GM12878 (cell line): ENCODE measurements at regions not wholly inside any gene's neighbourhood (a gene's known extent, or its start where the extent isn't known, plus 50 kb on each side); places are given as distances from the start of the nearest gene placed in this dataset.

Experiments
- ATAC-seq: fragments of 200-7000 bp; cut with Tn5 transposase; 3 replicates; pipeline ENCODE4 v1.9.1; 2020; ENCODE audit warnings: mild to moderate bottlenecking, moderate library complexity
- BruUV-seq: library from RNA; stranded (reverse); fragments of 400-500 nt; replicated peaks from 2 replicates; lab custom pipeline; 2021; lab: Mats Ljungman, UMichigan
- CTCF ChIA-PET: fragments of 300-600 bp; sonication (Branson Sonifier 250); formaldehyde crosslinking; extraction: SDS; loops from one replicate; lab custom pipeline; 2021; ENCODE audit warnings: inconsistent platforms; lab: Yijun Ruan, JAX
- POLR2A ChIA-PET: fragments of 350-600 bp; formaldehyde crosslinking; extraction: SDS; loops from one replicate; lab custom pipeline; 2021; ENCODE audit warnings: inconsistent platforms; lab: Charles Lee
- RAD21 ChIA-PET: fragments of 300-600 bp; sonication (Branson Sonifier 250); formaldehyde crosslinking; loops from one replicate; lab custom pipeline; 2023; ENCODE audit warnings: antibody characterized with exemption; ENCODE audit not compliant: unreplicated experiment; lab: Charles Lee
- SMC1A ChIA-PET: fragments of 300-600 bp; sonication (Branson Sonifier 250); formaldehyde crosslinking; loops from one replicate; lab custom pipeline; 2023; ENCODE audit not compliant: unreplicated experiment, uncharacterized antibody; lab: Charles Lee
- DNase-seq: peaks from one replicate; pipeline ENCODE4 v3.0.0-alpha.2; 2011; ENCODE audit warnings: low read depth, low spot score
- FAIRE-seq: peaks from 3 replicates; lab custom pipeline; 2011; peaks lifted over from hg19 to GRCh38; lab: Jason Lieb, UNC
- H2AFZ ChIP-seq: 2 replicates; pipeline ENCODE4 v1.6.0; 2011; ENCODE audit warnings: low read depth, low read length, control low read depth; ENCODE audit not compliant: control insufficient read depth
- H3K27ac ChIP-seq: 2 replicates; pipeline ENCODE4 v1.5.1; 2011; ENCODE audit warnings: control low read depth; ENCODE audit not compliant: control insufficient read depth, insufficient read depth
- H3K27me3 ChIP-seq, 2 experiments: replicated peaks in 1 of 2; 2 replicates each; pipeline versions ENCODE4 v1.6.0 to v1.6.1; 2011; ENCODE audit warnings: low read length in 1 of 2; ENCODE audit not compliant: control insufficient read depth in 2 of 2, insufficient read depth in 2 of 2
- H3K36me3 ChIP-seq, 2 experiments: 2 replicates each; pipeline ENCODE4 v1.5.1; 2011; ENCODE audit warnings: low read length in 1 of 2; ENCODE audit not compliant: control insufficient read depth in 2 of 2, insufficient read depth in 2 of 2
- H3K4me1 ChIP-seq: 2 replicates; pipeline ENCODE4 v1.6.1; 2011; ENCODE audit warnings: mild to moderate bottlenecking, low read length, moderate library complexity, mixed read lengths; ENCODE audit not compliant: control insufficient read depth, insufficient read depth
- H3K4me2 ChIP-seq: 2 replicates; pipeline ENCODE4 v1.6.0; 2011; ENCODE audit warnings: control low read depth; ENCODE audit not compliant: control insufficient read depth, insufficient read depth
- H3K4me3 ChIP-seq: fragments of 200-600 bp; sonication (generic); 2 replicates; pipeline ENCODE4 v1.5.1; 2016
- H3K79me2 ChIP-seq: 2 replicates; pipeline ENCODE4 v1.6.0; 2011; ENCODE audit warnings: low read length; ENCODE audit not compliant: control insufficient read depth, insufficient read depth
- H3K9ac ChIP-seq: 2 replicates; pipeline ENCODE4 v1.8.0; 2011; ENCODE audit warnings: low read length, control low read depth, mixed read lengths; ENCODE audit not compliant: control insufficient read depth, insufficient read depth
- H3K9me3 ChIP-seq: replicated peaks from 3 replicates; pipeline ENCODE4 v1.5.1; 2011; ENCODE audit warnings: mild to moderate bottlenecking, low read length; ENCODE audit not compliant: control insufficient read depth, insufficient read depth
- H4K20me1 ChIP-seq: 2 replicates; pipeline ENCODE4 v1.6.0; 2011; ENCODE audit not compliant: control insufficient read depth, insufficient read depth
- EGR1 ChIP-seq, 2 experiments: IDR thresholded peaks; 1 replicate in 1 of 2; 2 replicates in 1 of 2; pipeline ENCODE4 v1.6.1; 2011 to 2012; ENCODE audit warnings: low read depth in 2 of 2, low read length in 2 of 2, borderline replicate concordance in 1 of 2, mild to moderate bottlenecking in 1 of 2, moderate library complexity in 1 of 2
- EP300 ChIP-seq, 2 experiments: fragments of 150-350 bp in 1 of 2; IDR thresholded peaks; 2 replicates each; pipeline ENCODE4 v1.6.1; 2011 to 2012; ENCODE audit warnings: low read depth in 2 of 2, low read length in 2 of 2, borderline replicate concordance in 1 of 2, improper control_type of control experiment in 1 of 2, inconsistent platforms in 1 of 2; ENCODE audit not compliant: control insufficient read depth in 1 of 2
- ESRRA ChIP-seq: IDR thresholded peaks from 2 replicates; pipeline ENCODE4 v1.6.1; 2012; ENCODE audit warnings: mild to moderate bottlenecking, low read length, improper control_type of control experiment
- FOS ChIP-seq: IDR thresholded peaks from 3 replicates; pipeline ENCODE4 v1.6.1; 2011; ENCODE audit warnings: borderline replicate concordance; ENCODE audit not compliant: insufficient read length; ENCODE audit errors: extremely low read depth
- LARP7 ChIP-seq: fragments of 450-650 bp; IDR thresholded peaks from 2 replicates; pipeline ENCODE4 v1.6.1; 2017; ENCODE audit warnings: mild to moderate bottlenecking
- NBN ChIP-seq: fragments of 450-650 bp; IDR thresholded peaks from 2 replicates; pipeline ENCODE4 v1.6.1; 2016
- NR2C2 ChIP-seq: IDR thresholded peaks from 2 replicates; pipeline ENCODE4 v1.6.1; 2011; ENCODE audit warnings: borderline replicate concordance, low read depth; ENCODE audit not compliant: control insufficient read depth, insufficient read length
- RCOR1 ChIP-seq: conservative IDR thresholded peaks from 2 replicates; pipeline ENCODE4 v1.6.1; 2012; ENCODE audit warnings: low read depth, low read length, improper control_type of control experiment
- RELA ChIP-seq: fragments of 450-650 bp; IDR thresholded peaks from 2 replicates; pipeline ENCODE4 v1.8.0; 2014; ENCODE audit warnings: borderline replicate concordance; ENCODE audit not compliant: partially characterized antibody
- SMARCA5 ChIP-seq: fragments of 450-650 bp; IDR thresholded peaks from 2 replicates; pipeline ENCODE4 v1.6.1; 2017; ENCODE audit warnings: mild to moderate bottlenecking
- SMC3 ChIP-seq: IDR thresholded peaks from 2 replicates; pipeline ENCODE4 v1.6.1; 2011; ENCODE audit warnings: low read length, improper control_type of control experiment, borderline replicate concordance
- SREBF2 ChIP-seq: IDR thresholded peaks from 2 replicates; pipeline ENCODE4 v1.6.1; 2012; ENCODE audit warnings: mild to moderate bottlenecking, low read length
- TAF1 ChIP-seq: IDR thresholded peaks from 2 replicates; pipeline ENCODE4 v1.6.1; 2011; ENCODE audit warnings: mild to moderate bottlenecking, low read depth, low read length, borderline replicate concordance
- TCF3 ChIP-seq: IDR thresholded peaks from 2 replicates; pipeline ENCODE4 v1.6.1; 2012; ENCODE audit warnings: low read depth, mild to moderate bottlenecking, low read length, borderline replicate concordance; ENCODE audit not compliant: insufficient read depth
- YBX1 ChIP-seq: fragments of 450-650 bp; IDR thresholded peaks from 2 replicates; pipeline ENCODE4 v1.6.1; 2016; ENCODE audit warnings: antibody characterized with exemption
- WGBS: methylation state at CpG from one replicate; pipeline ENCODE4 v1.1.6; 2016; ENCODE audit warnings: low lambda C conversion rate; ENCODE audit not compliant: insufficient replicate concordance, insufficient coverage; ENCODE audit errors: missing lambda C conversion rate; 5-methylcytosine and 5-hydroxymethylcytosine counted together
- in situ Hi-C: fragments of 300-500 bp; cut with MboI; formaldehyde crosslinking; loops from 9 replicates; pipeline ENCODE4 v1.14.3; 2018; ENCODE audit warnings: mixed read lengths
- intact Hi-C: fragments of 100-400 bp; cut with micrococcal nuclease; formaldehyde crosslinking; loops from one replicate; pipeline ENCODE4 v1.14.2; 2022; ENCODE audit not compliant: unreplicated experiment
- TF ChIP-seq, protein P1 (sequence below): fragments of 450-650 bp; conservative IDR thresholded peaks from 2 replicates; pipeline ENCODE4 v1.6.1; 2017; ENCODE audit warnings: mild to moderate bottlenecking, moderate library complexity
- TF ChIP-seq, protein P2 (sequence below): fragments of 450-650 bp; IDR thresholded peaks from 2 replicates; pipeline ENCODE4 v1.6.1; 2017; ENCODE audit warnings: mild to moderate bottlenecking, low read depth, inconsistent platforms; ENCODE audit not compliant: poor library complexity, severe bottlenecking
- TF ChIP-seq, protein P3 (sequence below): IDR thresholded peaks from 2 replicates; pipeline ENCODE4 v1.6.1; 2011; ENCODE audit warnings: low read depth, low read length, improper control_type of control experiment, borderline replicate concordance

GRCh38 chr6:21759721-21760120, 166.2 kb downstream of the SOX4 start:
- in situ Hi-C loops: no loop called here
- TF ChIP-seq SMC3 (no peak), LARP7 (no peak), RCOR1 (no peak), TCF3 (no peak), EGR1 (IDR thresholded peaks at IDR 0.05; ENCODE audit: borderline replicate concordance in 1 of 2, low read depth in 2 of 2, low read length in 2 of 2) (no peak), NR2C2 (no peak), TAF1 (no peak), FOS (no peak), ESRRA (no peak), NBN (no peak), SMARCA5 (no peak), RELA (no peak), SREBF2 (no peak), YBX1 (no peak), EP300 (IDR thresholded peaks at IDR 0.05; ENCODE audit: borderline replicate concordance in 1 of 2, control insufficient read depth in 1 of 2, low read depth in 2 of 2, low read length in 2 of 2) (no peak)
- TF ChIP-seq, protein P1, sequence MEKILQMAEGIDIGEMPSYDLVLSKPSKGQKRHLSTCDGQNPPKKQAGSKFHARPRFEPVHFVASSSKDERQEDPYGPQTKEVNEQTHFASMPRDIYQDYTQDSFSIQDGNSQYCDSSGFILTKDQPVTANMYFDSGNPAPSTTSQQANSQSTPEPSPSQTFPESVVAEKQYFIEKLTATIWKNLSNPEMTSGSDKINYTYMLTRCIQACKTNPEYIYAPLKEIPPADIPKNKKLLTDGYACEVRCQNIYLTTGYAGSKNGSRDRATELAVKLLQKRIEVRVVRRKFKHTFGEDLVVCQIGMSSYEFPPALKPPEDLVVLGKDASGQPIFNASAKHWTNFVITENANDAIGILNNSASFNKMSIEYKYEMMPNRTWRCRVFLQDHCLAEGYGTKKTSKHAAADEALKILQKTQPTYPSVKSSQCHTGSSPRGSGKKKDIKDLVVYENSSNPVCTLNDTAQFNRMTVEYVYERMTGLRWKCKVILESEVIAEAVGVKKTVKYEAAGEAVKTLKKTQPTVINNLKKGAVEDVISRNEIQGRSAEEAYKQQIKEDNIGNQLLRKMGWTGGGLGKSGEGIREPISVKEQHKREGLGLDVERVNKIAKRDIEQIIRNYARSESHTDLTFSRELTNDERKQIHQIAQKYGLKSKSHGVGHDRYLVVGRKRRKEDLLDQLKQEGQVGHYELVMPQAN: no peak
- TF ChIP-seq, protein P2, sequence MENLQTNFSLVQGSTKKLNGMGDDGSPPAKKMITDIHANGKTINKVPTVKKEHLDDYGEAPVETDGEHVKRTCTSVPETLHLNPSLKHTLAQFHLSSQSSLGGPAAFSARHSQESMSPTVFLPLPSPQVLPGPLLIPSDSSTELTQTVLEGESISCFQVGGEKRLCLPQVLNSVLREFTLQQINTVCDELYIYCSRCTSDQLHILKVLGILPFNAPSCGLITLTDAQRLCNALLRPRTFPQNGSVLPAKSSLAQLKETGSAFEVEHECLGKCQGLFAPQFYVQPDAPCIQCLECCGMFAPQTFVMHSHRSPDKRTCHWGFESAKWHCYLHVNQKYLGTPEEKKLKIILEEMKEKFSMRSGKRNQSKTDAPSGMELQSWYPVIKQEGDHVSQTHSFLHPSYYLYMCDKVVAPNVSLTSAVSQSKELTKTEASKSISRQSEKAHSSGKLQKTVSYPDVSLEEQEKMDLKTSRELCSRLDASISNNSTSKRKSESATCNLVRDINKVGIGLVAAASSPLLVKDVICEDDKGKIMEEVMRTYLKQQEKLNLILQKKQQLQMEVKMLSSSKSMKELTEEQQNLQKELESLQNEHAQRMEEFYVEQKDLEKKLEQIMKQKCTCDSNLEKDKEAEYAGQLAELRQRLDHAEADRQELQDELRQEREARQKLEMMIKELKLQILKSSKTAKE: no peak
- TF ChIP-seq, protein P3, sequence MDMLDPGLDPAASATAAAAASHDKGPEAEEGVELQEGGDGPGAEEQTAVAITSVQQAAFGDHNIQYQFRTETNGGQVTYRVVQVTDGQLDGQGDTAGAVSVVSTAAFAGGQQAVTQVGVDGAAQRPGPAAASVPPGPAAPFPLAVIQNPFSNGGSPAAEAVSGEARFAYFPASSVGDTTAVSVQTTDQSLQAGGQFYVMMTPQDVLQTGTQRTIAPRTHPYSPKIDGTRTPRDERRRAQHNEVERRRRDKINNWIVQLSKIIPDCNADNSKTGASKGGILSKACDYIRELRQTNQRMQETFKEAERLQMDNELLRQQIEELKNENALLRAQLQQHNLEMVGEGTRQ: no peak
- 73% methylated on average over 5 of the region's 5 CpGs for WGBS
- H3K4me1 ChIP-seq: no peaks in the 10 kb centered on the region
- H4K20me1 ChIP-seq: no peaks in the 10 kb centered on the region
- ChIA-PET RAD21 (no interaction called here), CTCF (interaction anchor here (1.0 kb wide), 1 partner anchor 10 kb away, joined by 3 read pairs; no protein-coding TSS in a partner anchor), POLR2A (interaction anchor here (0.7 kb wide), 3 partner anchors 11 to 99 kb away, joined by 3 to 10 read pairs (median 4); no protein-coding TSS in a partner anchor), SMC1A (interaction anchor here (0.7 to 1.6 kb wide), 5 partner anchors 8 to 58 kb away, joined by 3 to 6 read pairs (median 3); no protein-coding TSS in a partner anchor)
- H3K4me3 ChIP-seq: no peak overlapping the region
- H3K9me3 ChIP-seq: no peaks in the 10 kb centered on the region; the same call in 2 of the 3 replicates
- no TSS peak for BruUV-seq
- DNase-seq (no peak), ATAC-seq (no peak), FAIRE-seq (no peak)
- no peak overlapping the region for H3K4me2 ChIP-seq
- intact Hi-C loops: no loop called here
- no peak overlapping the region for H3K27ac ChIP-seq
- no peaks in the 10 kb centered on the region for H3K36me3 ChIP-seq
- H3K9ac ChIP-seq: no peak overlapping the region
- no peaks in the 10 kb centered on the region for H3K79me2 ChIP-seq
- no peak overlapping the region for H2AFZ ChIP-seq
- H3K27me3 ChIP-seq: no peaks in the 10 kb centered on the region
